Hematopoietic multipotent progenitor cell treated with erythropoietin and hydrocortisone succinate and interleukin-3 and kit ligand, for 4 days (in vitro differentiated cells): ENCODE measurements at regions not wholly inside any gene's neighbourhood (a gene's known extent, or its start where the extent isn't known, plus 50 kb on each side); places are given as distances from the start of the nearest gene placed in this dataset.

Experiments
- DNase-seq: peaks from one replicate; pipeline ENCODE4 v3.0.0-alpha.2; 2015

GRCh38 chr13:33723772-33724435 lies 94.0 kb upstream of the RFC3 start:
- DNase-seq, result peak; percentile 87

- DNase-seq, result no peak
These were observed 92.6 kb upstream of the RFC3 start for GRCh38 chr13:33725340-33725739.

- no peak for DNase-seq
These were observed 90.5 kb upstream of the RFC3 start for GRCh38 chr13:33727297-33728083.

- peak; percentile 46 for DNase-seq
These were observed 89.5 kb upstream of the RFC3 start for GRCh38 chr13:33728271-33729037.

GRCh38 chr13:33730147-33730546 lies 87.8 kb upstream of the RFC3 start:
- DNase-seq, result peak; percentile 54

- DNase-seq, result no peak
These were observed 87.3 kb upstream of the RFC3 start for GRCh38 chr13:33730619-33731018.

- no peak for DNase-seq
These were observed 82.7 kb upstream of the RFC3 start for GRCh38 chr13:33735276-33735675.

- DNase-seq, result no peak
These were observed 78.7 kb upstream of the RFC3 start for GRCh38 chr13:33739254-33739653.

- no peak for DNase-seq
These were observed 77.8 kb upstream of the RFC3 start for GRCh38 chr13:33740134-33740538.

GRCh38 chr13:33742321-33742720 lies 75.6 kb upstream of the RFC3 start:
- no peak for DNase-seq

- peak; percentile 68 for DNase-seq
These were observed 74.2 kb upstream of the RFC3 start for GRCh38 chr13:33743438-33744368.

GRCh38 chr13:33744589-33745369 lies 73.2 kb upstream of the RFC3 start:
- DNase-seq, result no peak

GRCh38 chr13:33745370-33746324 lies 72.3 kb upstream of the RFC3 start:
- no peak for DNase-seq

- DNase-seq, result no peak
These were observed 71.1 kb upstream of the RFC3 start for GRCh38 chr13:33746867-33747266.

GRCh38 chr13:33751151-33751550 lies 66.8 kb upstream of the RFC3 start:
- no peak for DNase-seq

- no peak for DNase-seq
These were observed 65.9 kb upstream of the RFC3 start for GRCh38 chr13:33752094-33752493.

GRCh38 chr13:33752597-33752996 lies 65.4 kb upstream of the RFC3 start:
- DNase-seq, result no peak

- no peak for DNase-seq
These were observed 61.0 kb upstream of the RFC3 start for GRCh38 chr13:33756929-33757328.

GRCh38 chr13:33757713-33758112 lies 60.2 kb upstream of the RFC3 start:
- DNase-seq, result no peak

- no peak for DNase-seq
These were observed 59.8 kb upstream of the RFC3 start for GRCh38 chr13:33758113-33758512.

GRCh38 chr13:33761740-33762139 lies 56.2 kb upstream of the RFC3 start:
- no peak for DNase-seq
